ENCODE measurements at regions not wholly inside any gene's neighbourhood (a gene's known extent, or its start where the extent isn't known, plus 50 kb on each side); places are given as distances from the start of the nearest gene placed in this dataset.

DNA sequence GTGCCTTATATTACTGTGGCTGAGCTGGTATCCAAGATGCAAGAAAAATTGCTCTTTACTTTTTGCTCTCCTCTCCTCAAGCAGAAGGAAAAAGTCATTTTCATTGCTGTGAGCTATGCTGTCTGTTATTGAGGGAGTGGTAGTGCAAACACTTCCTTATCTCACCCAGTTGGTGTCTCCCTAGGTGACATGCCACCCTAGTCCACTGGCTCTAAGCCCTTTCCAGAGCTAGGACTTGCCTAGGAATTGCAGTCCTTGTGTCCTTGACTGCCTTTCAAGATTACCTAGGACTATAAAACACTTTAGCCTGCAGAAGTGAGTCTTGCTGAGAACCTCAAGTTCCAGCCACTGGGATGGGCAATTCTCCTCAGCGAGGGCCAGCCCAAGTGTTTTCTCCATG is 458.3 kb downstream of the MRPL39 start:
- TF ChIP-seq, protein P1, sequence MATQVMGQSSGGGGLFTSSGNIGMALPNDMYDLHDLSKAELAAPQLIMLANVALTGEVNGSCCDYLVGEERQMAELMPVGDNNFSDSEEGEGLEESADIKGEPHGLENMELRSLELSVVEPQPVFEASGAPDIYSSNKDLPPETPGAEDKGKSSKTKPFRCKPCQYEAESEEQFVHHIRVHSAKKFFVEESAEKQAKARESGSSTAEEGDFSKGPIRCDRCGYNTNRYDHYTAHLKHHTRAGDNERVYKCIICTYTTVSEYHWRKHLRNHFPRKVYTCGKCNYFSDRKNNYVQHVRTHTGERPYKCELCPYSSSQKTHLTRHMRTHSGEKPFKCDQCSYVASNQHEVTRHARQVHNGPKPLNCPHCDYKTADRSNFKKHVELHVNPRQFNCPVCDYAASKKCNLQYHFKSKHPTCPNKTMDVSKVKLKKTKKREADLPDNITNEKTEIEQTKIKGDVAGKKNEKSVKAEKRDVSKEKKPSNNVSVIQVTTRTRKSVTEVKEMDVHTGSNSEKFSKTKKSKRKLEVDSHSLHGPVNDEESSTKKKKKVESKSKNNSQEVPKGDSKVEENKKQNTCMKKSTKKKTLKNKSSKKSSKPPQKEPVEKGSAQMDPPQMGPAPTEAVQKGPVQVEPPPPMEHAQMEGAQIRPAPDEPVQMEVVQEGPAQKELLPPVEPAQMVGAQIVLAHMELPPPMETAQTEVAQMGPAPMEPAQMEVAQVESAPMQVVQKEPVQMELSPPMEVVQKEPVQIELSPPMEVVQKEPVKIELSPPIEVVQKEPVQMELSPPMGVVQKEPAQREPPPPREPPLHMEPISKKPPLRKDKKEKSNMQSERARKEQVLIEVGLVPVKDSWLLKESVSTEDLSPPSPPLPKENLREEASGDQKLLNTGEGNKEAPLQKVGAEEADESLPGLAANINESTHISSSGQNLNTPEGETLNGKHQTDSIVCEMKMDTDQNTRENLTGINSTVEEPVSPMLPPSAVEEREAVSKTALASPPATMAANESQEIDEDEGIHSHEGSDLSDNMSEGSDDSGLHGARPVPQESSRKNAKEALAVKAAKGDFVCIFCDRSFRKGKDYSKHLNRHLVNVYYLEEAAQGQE (IDR thresholded peaks at IDR 0.05; ENCODE audit: unreplicated experiment) = no peak
- TF ChIP-seq, protein P2, sequence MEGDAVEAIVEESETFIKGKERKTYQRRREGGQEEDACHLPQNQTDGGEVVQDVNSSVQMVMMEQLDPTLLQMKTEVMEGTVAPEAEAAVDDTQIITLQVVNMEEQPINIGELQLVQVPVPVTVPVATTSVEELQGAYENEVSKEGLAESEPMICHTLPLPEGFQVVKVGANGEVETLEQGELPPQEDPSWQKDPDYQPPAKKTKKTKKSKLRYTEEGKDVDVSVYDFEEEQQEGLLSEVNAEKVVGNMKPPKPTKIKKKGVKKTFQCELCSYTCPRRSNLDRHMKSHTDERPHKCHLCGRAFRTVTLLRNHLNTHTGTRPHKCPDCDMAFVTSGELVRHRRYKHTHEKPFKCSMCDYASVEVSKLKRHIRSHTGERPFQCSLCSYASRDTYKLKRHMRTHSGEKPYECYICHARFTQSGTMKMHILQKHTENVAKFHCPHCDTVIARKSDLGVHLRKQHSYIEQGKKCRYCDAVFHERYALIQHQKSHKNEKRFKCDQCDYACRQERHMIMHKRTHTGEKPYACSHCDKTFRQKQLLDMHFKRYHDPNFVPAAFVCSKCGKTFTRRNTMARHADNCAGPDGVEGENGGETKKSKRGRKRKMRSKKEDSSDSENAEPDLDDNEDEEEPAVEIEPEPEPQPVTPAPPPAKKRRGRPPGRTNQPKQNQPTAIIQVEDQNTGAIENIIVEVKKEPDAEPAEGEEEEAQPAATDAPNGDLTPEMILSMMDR (conservative IDR thresholded peaks at IDR 0.05; ENCODE audit: low read depth in 2 of 2) = no peak
- TF ChIP-seq POLR2AphosphoS5 (IDR thresholded peaks at IDR 0.05; ENCODE audit: low read depth) (no peak), EZH2 (IDR thresholded peaks at IDR 0.05; ENCODE audit: low read depth, unreplicated experiment) (no peak), STAT1 (IDR thresholded peaks at IDR 0.05; ENCODE audit: unreplicated experiment) (no peak), JUNB (IDR thresholded peaks at IDR 0.05; ENCODE audit: unreplicated experiment) (no peak), EZH2phosphoT487 (IDR thresholded peaks at IDR 0.05; ENCODE audit: unreplicated experiment) (no peak), CREB1 (CRISPR knock-in tag; IDR thresholded peaks at IDR 0.05; ENCODE audit: low read depth) (no peak), NANOG (IDR thresholded peaks at IDR 0.05; ENCODE audit: borderline replicate concordance) (no peak)

All from GM23338 (cell line).